NCI-H345 treated with DMSO at 0.1 percent for 48 hours (cell line): ENCODE measurements at regions not wholly inside any gene's neighbourhood (a gene's known extent, or its start where the extent isn't known, plus 50 kb on each side); places are given as distances from the start of the nearest gene placed in this dataset.

Source experiments
- DNase-seq: peaks from one replicate; lab custom pipeline; 2025; ENCODE audit not compliant: unreplicated experiment; lab: John Stamatoyannopoulos, UW

GRCh38 chr14:22071006-22071405 lies 397.4 kb upstream of the OR4E1 start:
- DNase-seq, result no peak

DNA sequence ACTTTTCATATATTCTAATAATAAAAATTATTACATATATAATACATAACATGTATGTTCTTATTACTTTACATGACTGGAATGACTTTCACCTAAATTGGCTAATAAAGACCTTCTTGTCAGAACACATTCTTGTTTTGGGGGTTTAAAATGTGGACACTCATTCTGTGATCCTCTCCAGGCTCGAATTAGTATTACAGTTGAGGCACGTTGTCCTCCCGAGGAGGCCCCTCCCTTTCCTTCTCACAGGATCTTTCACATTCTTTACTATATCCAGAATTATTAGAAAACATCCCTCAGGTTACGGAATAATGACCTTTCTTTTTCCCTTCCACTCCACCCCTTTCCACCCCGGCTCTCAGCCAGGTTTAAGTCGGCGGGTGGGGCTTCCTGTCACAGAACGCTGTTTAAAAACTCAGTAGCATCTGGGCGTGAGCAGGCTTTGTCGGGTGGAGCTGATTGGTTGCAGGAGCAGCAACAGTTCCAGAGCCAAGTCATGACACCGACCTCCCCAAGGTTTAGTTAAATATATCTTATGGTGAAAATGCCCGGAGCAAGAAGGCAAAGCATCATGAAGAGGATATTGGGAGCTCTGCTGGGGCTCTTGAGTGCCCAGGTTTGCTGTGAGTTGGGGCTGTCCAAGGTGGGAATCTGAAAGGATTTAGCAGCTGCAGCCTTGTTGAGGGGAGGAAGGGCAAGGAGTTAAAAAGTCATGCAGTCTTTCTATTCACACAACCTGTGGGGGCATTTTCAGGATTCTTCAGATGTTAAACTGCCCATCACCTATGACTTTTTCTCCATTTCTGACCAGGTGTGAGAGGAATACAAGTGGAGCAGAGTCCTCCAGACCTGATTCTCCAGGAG lies 396.7 kb upstream of the OR4E1 start:
- DNase-seq, result no peak

- DNase-seq, result no peak
These were observed 391.7 kb upstream of the OR4E1 start for GRCh38 chr14:22065347-22065746.

DNA sequence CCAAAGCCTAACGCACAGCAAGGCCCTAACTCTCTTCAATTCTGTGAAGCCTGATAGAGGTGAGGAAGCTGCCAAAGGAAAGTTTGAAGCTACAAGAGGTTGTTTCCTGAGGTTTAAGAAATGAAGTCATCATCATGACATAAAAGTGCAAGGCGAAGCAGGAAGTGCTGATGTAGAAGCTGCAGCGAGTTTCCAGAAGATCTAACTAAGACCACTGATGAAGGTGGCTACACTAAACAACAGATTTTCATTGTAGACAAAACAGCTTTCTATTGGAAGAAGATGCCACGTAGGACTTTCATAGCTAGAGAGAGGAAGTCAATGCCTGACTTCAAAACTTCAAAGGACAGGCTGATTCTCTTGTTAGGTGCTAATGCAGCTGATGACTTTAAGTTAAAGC lies 385.6 kb upstream of the OR4E1 start:
- DNase-seq, result no peak

DNA sequence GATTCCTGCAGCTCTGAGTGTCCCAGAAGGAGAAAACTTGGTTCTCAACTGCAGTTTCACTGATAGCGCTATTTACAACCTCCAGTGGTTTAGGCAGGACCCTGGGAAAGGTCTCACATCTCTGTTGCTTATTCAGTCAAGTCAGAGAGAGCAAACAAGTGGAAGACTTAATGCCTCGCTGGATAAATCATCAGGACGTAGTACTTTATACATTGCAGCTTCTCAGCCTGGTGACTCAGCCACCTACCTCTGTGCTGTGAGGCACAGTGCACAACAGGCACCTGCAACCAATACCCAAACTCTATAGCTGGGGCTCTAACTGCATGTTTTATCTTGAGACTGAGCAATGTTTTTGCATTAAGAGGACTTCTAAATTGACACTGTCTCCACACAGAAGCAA lies 379.2 kb upstream of the OR4E1 start:
- no peak for DNase-seq

- no peak for DNase-seq
These were observed 373.5 kb upstream of the OR4E1 start for GRCh38 chr14:22047115-22047514.

DNA sequence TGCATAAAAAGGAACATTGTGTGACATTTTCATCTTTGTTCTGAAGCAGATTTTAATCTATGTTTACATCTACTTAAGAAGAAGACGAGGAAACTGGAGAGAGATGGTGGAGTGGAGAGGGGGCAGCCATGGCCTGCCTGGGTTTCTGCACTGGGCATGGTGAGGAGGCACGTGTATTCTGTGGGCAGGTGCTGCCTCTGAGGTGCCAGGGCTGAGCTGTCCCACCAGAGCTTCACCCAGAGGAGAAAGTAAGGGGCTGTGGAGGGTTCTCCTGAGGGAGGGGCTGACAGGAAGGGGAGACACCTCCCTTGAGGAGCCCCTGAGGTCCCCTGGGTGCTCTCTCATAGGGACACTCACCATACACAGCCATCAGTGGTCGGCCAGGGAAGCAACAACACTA lies 372.4 kb upstream of the OR4E1 start:
- no peak for DNase-seq

DNA sequence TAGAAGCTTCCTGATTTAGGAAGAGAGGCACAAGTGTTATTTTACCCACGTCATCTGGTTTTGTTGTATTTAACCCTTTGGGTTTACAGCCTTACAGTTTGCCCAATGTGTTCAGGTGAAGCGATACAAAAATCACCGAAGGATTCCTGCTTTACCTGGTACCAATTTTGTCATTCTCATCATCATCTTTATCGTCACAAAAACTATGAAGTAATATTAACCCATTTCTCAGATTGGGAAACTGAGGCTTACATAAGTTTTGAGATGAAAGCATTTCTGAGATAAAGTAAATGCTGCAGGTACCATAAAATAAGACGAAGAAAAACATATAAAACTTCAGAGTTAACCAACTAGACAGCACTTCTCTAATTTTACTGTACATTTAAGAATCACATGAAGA lies 370.6 kb upstream of the OR4E1 start:
- DNase-seq, result no peak

- DNase-seq, result no peak
These were observed 367.1 kb upstream of the OR4E1 start for GRCh38 chr14:22040781-22041125.

DNA sequence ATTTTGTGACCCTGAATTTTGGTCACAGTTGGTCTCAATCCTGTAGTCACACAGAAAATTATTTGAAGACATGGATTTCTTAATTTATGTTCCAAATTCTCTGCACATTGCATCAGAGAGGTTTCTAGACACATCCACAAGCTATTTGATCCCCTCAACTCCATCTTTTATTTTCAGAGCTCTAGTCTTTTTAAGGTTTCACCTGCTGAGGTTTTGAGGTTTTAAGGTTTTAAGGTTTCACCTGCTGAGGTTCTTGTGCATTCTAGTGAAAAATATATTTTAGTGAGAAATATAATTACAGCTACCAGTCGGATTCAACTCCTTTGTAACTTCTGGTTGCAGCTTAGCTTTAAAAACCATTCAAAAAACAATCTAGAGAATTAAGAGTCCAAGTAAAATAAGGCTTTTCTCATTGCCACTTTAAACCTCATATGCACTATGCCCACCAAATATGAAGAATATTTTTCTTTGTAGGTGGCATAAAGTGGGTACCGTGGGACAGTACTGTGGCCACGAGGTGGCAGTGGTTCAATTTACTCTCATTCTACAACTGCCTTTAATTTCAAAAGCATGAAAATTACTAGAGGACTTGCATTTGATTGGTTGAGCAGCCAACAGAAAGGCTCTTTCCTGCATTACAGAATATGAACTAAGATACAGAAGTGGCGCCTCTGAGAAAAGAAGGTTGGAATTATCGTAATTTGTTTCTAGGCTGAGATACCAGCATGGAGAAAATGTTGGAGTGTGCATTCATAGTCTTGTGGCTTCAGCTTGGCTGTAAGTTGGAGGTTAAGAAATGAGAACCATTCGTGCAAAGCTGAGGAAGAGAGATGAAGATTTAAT lies 366.5 kb upstream of the OR4E1 start:
- no peak for DNase-seq

- DNase-seq, result no peak
These were observed 363.1 kb upstream of the OR4E1 start for GRCh38 chr14:22036541-22037239.

GRCh38 chr14:22026527-22026926 lies 352.9 kb upstream of the OR4E1 start:
- DNase-seq, result no peak

- DNase-seq, result no peak
These were observed 352.3 kb upstream of the OR4E1 start for GRCh38 chr14:22025879-22026278.

GRCh38 chr14:22024137-22024536 lies 350.5 kb upstream of the OR4E1 start:
- DNase-seq, result no peak

DNA sequence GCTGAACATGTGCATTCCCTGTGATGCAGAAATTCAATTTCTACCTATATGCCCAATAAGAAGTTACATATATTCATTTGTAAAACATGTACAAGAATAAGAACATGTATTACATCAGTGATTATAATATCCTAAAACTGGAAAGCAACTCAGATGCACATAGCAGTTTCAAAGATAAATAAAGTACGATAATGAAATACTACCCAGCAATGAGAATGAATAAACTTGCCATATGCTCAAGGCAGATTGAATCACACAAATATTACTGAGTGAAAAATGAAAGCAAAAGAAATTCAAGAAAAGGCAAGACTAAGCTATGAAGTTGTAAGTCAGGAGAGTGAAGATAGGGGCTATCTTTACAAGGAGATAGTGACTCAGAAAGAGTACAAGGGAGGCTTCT lies 345.3 kb upstream of the OR4E1 start:
- no peak for DNase-seq

- DNase-seq, result no peak
These were observed 338.8 kb upstream of the OR4E1 start for GRCh38 chr14:22012452-22012851.

DNA sequence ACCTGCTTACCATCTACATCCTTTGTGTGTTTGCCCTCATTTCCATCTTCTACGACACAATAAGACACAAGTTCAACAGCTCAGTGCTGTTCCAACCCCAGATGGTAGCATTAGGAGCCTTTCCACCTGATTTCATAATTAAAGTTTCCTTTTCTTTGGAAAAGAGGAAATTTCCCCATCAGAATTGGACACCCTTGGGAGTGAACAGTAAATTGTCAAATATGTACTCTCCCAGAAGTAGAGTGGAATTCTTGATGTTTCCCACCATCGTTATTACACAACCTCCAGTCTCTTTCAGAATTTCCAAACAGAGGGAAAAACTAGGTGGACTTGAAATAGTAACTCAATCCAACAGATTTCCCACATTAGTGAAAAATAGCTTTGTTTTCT lies 337.6 kb upstream of the OR4E1 start:
- DNase-seq, result no peak

GRCh38 chr14:22010545-22011252 lies 337.1 kb upstream of the OR4E1 start:
- DNase-seq, result no peak

DNA sequence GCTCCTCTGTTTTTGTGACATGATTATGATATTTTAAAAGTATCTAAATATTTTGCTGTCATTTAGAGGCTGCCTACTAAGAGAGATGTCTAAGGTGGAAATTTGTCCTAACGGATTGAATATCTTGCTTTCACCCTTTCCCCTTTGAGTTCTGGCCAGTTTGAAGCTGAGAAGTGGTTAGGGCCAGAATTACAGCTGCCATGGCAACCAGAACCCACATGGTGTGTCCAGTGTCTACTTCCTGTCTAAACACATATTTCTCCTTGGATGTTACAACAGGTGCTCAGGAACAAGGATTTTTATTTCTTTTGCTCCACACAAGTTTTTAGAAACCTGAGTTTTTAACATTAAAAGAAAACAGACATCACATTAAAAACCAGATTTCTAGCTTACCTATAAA lies 335.1 kb upstream of the OR4E1 start:
- DNase-seq, result no peak

- no peak for DNase-seq
These were observed 334.3 kb upstream of the OR4E1 start for GRCh38 chr14:22007784-22008412.

- DNase-seq, result no peak
These were observed 333.7 kb upstream of the OR4E1 start for GRCh38 chr14:22007363-22007762.
